ENCODE measurements at regions not wholly inside any gene's neighbourhood (a gene's known extent, or its start where the extent isn't known, plus 50 kb on each side); places are given as distances from the start of the nearest gene placed in this dataset.
"Not testable (repeated sequence)": the region's sequence is repeated elsewhere in the genome, so short reads cannot be mapped to it uniquely, and the experiment has no call there.

- no peak for DNase-seq
Measured at GRCh38 chr14:89743828-89744227, 210.7 kb downstream of the EFCAB11 start.

GRCh38 chr14:89740241-89740640, 214.3 kb downstream of the EFCAB11 start:
- DNase-seq = no peak

GRCh38 chr14:89736881-89737280, 217.6 kb downstream of the EFCAB11 start:
- no peak for DNase-seq

- no peak for DNase-seq
Measured at GRCh38 chr14:89731396-89731933, 223.1 kb downstream of the EFCAB11 start.

GRCh38 chr14:89730687-89731086, 223.8 kb downstream of the EFCAB11 start:
- DNase-seq = no peak

DNA sequence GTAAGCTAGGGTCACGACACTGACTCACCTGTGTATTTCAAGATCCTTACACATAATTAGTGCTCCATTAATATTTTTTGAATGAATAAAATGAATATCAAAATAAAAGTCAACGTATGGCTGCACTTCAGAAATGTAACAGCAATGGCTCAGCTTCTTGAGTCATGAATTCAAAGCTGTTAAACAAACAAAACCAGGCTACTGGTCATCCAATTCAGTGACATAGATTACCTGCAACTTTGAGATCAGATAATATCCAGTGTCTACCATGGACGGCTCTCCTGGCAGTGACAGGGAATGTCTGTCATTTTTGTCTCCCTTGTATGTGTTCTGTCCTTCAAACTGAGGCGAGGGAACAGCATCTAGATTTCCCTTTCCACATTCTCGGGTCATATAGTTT, 225.6 kb downstream of the EFCAB11 start:
- DNase-seq = no peak

DNA sequence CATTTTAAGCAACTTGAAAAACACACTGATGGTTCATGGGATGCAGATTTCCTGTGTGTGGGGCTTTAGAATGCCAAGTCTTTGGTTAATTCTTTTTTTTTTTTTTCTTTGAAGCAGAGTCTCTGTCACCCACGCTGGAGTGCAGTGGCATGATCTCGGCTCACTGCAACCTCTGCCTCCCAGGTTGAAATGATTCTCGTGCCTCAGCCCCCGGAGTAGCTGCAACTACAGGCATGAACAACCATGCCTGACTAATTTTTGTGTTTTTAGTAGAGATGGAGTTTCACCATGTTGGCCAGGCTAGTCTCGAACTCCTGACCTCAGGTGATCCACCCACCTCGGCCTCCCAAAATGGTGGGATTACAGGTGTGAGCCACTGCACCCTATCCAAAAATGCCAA, 228.3 kb downstream of the EFCAB11 start:
- not testable (repeated sequence) for DNase-seq

DNA sequence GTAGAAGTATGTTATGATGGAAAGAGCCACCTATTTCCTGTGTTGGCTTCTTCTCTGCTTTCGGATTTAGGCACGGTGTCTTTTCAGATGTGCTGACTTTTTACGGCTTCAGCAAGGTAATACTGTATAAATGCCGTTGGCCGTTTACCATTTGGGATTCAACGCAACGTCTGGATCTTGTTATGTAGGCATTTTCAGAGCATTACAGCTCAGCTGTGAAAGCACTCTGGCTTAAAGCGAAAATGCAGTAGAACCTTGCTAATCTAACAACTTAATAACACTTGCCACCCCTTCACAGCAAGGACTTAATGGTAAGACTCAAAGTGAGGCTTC, 229.9 kb downstream of the EFCAB11 start:
- peak; percentile 64 for DNase-seq

DNA sequence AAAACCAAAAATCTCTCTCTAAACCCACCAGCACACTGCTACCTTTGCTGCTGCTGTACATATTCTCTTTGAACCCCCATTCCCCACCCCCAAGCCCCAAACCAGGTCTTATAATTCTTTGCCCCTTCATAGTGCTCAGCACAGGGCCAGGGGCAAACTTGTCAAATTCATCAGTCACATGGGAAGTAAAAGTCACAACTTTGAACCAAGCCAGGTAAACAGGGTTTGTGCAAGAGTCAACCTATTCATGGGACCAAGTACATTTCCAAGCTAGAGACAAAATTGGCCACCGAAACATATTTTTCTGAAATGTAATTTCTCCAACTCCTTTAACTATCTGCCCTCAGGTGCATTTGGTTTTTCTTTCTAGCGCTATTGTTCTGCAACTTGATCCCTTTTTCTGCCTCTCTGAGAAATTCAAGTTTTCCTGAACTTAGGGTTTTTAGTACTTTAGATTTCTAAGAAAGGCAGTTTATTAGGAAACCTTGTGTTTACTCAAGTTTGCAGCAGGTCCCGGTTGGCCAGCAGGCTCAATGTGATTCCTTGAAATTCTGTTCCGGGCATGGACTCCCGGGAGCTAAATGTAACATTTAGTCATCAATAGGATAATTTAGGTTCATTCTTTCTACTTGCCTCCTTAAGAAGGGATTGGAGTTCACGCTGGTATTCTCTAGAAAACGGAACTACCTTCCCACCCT, 230.5 kb downstream of the EFCAB11 start:
- DNase-seq = peak; percentile 49

GRCh38 chr14:89721956-89722355, 232.6 kb downstream of the EFCAB11 start:
- DNase-seq = peak; percentile 50

DNA sequence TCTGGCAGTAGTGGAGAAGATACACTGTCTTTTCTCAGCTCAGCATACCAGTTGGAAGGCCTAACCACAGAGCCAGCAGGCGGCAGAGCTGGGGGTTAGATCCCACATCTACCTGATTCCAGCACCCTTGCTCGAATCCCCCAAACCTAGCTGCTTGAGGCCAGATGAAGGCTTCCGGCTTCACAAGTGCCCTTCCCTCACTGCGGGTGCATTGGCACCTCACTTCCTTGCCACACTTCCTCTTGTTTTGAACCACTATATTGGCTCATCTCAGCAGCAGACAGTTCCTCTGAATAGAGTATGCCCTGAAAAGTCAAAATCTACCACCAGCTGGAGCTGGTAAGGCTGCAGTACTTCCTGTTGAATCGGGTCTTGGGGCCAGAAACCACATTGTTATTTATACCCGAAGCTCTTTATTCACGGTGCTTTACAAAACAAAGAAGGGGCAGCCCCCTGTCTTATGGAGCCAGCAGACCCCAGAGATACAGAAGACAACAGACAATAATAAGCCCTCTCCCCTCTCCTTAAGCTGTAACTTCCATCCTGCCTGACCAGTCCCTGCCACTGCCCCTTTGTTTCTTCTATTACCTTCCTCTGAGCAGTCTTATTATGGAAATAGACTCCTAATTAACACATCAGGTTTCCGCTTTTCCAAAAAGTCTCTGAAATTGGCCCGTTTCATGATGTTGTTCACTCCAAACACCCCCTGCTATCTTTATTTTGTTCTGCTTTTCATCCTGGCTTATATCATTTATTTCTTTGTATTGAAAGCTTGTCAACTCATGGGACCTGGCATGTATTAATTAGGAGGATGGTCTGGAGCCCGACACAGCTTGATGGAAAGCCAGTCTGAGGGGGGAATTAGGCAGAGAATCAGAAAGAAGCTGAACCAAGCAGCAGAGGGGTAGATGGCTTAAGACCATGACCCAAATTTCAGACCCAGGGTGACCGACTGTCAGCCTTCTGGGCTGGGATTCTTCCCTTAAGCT, 233.5 kb downstream of the EFCAB11 start:
- DNase-seq = no peak

GRCh38 chr14:89720076-89720687, 234.3 kb downstream of the EFCAB11 start:
- no peak for DNase-seq

DNA sequence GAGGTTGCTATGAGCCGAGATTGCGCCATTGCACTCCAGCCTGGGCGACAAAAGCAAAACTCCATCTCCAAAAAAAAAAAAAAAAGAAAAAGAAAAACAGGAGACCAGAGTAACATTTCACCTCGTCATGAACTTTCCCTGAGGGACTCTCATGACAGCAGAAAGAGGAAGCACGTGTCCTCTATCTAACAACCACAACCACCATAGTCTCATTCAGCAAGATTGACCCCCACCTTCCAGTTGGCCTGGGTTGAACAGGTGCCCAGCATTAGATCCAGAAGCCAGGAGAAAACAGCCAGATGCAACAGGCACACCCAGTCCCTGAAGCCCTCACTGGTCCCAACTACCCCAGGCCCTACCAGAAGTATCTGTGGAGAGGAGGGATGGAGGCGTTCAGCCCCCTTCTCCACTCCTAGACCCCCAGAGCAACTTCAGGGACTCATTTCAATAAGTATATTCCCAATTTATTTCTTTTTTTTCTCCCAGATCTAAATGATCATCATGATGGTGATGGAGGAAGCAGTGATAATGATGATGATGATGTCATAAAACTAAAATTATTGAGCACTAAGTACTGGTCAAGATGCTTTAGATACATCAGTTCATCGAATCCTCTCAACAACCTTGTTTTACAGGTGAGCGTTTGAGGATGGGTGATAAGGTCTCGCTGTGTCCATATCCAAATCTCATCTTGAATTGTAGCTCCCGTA, 235.0 kb downstream of the EFCAB11 start:
- no peak for DNase-seq

GRCh38 chr14:89708982-89709625, 245.4 kb downstream of the EFCAB11 start:
- no peak for DNase-seq

DNA sequence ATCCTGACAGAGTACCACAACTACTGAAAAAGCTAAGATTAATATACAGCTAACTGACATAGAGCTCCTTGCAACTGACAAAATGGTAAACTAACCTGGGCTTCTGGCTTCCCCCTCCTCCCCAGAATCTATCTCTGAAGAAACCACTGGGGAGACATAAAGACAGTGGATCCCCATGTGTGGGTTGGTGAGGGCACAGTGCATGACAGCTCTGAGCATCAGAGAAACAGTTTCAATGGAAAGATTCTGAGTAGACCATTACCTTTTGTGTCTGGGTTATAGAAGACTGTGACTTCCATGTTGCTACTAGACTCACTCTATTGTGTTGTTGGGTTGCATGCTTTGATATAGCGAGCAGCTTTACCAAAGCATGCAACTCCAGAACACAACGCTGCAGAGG, 247.4 kb downstream of the EFCAB11 start:
- DNase-seq = no peak

DNA sequence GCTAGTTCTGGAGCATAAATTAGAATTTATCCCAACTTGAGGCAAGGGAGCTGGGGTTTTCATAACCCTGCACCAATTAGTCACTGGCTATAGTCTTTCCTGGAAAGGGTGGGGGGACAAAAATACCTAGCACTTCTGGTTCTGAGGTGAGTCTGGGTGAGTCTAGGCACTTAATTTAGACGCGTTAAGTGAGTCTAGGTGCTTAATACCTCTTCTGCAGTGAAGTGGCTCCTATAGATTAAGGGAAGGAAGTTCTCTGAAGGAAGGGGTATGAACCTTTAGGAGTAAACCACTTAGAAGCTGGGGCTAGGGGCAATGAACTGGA, 251.7 kb downstream of the EFCAB11 start:
- DNase-seq = no peak

- peak; percentile 92 for DNase-seq
Measured at GRCh38 chr14:89702073-89702875, 252.3 kb downstream of the EFCAB11 start.

- DNase-seq = peak; percentile 92
Measured at GRCh38 chr14:89701211-89702043, 253.1 kb downstream of the EFCAB11 start.

GRCh38 chr14:89700801-89701200, 253.7 kb downstream of the EFCAB11 start:
- no peak for DNase-seq

DNA sequence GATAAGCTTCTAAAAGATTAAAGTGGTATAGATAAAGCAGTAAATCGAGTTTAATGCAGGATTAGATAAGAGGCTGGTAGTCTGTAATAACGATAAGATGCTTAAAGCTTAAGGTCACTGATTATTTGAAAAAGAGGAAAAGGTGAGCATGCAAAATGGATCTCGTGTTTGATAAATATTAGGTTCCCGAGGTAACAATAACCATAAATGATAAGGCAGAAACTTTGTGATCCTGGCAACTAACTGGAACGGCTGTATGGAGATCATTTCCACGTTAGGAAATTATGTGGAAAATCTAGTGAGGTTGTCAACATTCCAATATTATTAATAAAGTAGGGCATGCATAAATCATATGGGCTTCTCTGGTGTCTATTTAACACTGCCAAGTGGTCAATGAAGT, 255.5 kb downstream of the EFCAB11 start:
- no peak for DNase-seq
